Upper lobe of left lung (tissue), 4 donors: ENCODE measurements at regions not wholly inside any gene's neighbourhood (a gene's known extent, or its start where the extent isn't known, plus 50 kb on each side); places are given as distances from the start of the nearest gene placed in this dataset.

ENCODE experiments used
- EP300 ChIP-seq, 4 donors: sonication (generic); formaldehyde crosslinking; IDR thresholded peaks; one replicate each; pipeline ENCODE4 v1.5.1; 2017; ENCODE audit warnings: antibody characterized with exemption in 4 of 4, control low read depth in 2 of 4
- POLR2A ChIP-seq, 4 donors: fragments of 450-650 bp; IDR thresholded peaks; one replicate each; pipeline ENCODE4 v1.5.1; 2016 to 2017; ENCODE audit warnings: antibody characterized with exemption in 4 of 4, mild to moderate bottlenecking in 2 of 4
- TF ChIP-seq, protein P1 (sequence below), 6 experiments: fragments of 450-650 bp in 4 of 6; fragments of 200-600 bp in 2 of 6; sonication (generic) in 2 of 6; IDR thresholded peaks; one replicate each; pipeline ENCODE4 v1.5.1; 2016 to 2019; ENCODE audit warnings: antibody characterized with exemption in 6 of 6

DNA sequence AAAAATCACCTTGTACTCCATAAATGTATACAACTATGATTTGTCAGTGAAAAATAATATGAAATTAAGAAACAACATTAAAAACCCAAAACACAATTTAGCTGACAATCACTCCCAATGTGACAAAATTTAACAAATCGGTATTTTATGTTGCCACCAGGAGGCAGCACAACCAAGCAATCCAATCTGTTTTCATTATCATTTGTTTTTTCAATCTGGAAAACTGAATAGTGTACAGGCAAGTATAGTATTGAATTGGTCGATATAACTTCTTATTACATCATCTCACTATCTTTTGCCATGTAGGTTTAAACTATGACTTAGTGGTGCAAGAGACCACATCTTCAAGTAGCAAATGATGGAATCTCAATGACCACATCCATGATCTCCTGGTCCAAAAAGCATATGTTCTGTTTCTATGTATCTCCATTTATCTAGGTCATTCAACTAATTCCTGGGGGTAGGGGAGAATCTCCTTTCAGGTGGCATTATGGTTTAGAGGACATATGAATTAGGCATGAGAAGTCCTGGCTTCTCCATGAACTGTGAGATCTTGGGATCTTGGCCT, 112.9 kb upstream of the AGA start:
- TF ChIP-seq, protein P1, sequence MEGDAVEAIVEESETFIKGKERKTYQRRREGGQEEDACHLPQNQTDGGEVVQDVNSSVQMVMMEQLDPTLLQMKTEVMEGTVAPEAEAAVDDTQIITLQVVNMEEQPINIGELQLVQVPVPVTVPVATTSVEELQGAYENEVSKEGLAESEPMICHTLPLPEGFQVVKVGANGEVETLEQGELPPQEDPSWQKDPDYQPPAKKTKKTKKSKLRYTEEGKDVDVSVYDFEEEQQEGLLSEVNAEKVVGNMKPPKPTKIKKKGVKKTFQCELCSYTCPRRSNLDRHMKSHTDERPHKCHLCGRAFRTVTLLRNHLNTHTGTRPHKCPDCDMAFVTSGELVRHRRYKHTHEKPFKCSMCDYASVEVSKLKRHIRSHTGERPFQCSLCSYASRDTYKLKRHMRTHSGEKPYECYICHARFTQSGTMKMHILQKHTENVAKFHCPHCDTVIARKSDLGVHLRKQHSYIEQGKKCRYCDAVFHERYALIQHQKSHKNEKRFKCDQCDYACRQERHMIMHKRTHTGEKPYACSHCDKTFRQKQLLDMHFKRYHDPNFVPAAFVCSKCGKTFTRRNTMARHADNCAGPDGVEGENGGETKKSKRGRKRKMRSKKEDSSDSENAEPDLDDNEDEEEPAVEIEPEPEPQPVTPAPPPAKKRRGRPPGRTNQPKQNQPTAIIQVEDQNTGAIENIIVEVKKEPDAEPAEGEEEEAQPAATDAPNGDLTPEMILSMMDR (IDR thresholded peaks at IDR 0.05) = peak in 4 of 6 experiments; percentile 7 to 47 (median 35)
- TF ChIP-seq EP300 (IDR thresholded peaks at IDR 0.05) = no peak
- no peak for TF ChIP-seq POLR2A (IDR thresholded peaks at IDR 0.05)
